HG03025 (cell line): ENCODE measurements at regions not wholly inside any gene's neighbourhood (a gene's known extent, or its start where the extent isn't known, plus 50 kb on each side); places are given as distances from the start of the nearest gene placed in this dataset.
A peak's percentile ranks its signal among the peaks of the same experiment; 100 is the strongest.
"Not testable (repeated sequence)": the region's sequence is repeated elsewhere in the genome, so short reads cannot be mapped to it uniquely, and the experiment has no call there.

Experiments used
- ATAC-seq: cut with Tn5 transposase; IDR thresholded peaks from one replicate; pipeline ENCODE4 v1.9.1; 2021; ENCODE audit warnings: mild to moderate bottlenecking, moderate library complexity; ENCODE audit not compliant: unreplicated experiment, low FRiP score

DNA sequence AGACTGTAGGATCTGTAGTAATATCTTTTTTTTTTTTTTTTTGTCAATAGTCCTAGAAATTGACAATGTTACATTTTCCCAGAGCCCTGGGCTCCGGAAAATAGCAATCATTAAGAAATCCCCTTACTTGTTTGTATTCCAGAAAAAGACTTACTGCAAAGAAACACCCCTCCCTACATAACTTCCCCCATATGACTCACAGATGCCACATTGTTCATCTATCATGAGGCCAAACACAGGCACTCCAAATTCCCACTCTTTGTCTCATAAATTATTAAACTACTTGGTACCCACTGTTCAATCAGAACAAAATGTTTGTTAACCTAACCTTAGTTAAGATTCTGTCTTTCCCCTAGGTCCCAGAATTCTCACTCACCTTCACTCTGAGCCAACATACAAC, 53.5 kb downstream of the TEX51 start:
- ATAC-seq: no peak

DNA sequence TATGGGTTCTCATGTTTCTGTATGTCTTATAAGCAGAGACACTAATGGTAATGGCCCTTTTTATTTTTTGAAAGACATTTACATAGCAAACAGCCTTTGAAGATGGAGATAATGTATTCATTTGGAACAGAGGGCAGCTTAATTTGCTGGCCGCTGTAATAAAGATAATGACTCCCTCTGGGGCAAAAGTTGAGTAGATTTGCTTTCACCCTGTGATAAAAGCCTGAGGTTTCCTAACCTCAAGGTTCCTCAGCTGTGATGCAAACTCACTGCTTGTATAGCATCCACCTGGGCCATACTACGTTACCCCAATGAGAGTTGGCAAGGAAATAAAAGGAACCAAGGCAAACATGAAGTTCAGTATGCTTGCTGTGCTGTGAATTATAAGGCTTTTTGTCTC, 54.8 kb downstream of the TEX51 start:
- no peak for ATAC-seq

DNA sequence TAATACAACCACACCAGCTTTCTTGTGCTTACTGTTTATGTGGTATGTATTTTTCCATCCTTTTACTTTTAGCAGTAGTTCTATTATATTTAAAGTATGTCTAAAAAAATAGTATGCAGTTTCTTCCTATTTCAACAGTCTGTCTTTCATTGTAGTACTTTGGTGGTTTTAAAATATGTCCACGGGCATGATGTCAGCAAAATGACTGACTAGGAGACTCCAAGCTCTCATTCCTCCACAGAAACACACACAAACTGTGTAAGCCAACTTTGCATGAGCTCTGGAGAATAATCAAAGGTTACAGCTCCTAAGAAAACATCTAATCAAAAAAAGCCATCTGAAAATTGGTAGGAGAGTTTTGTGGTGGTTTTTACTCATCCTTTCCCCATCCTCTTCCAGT, 56.1 kb downstream of the TEX51 start:
- ATAC-seq: no peak

DNA sequence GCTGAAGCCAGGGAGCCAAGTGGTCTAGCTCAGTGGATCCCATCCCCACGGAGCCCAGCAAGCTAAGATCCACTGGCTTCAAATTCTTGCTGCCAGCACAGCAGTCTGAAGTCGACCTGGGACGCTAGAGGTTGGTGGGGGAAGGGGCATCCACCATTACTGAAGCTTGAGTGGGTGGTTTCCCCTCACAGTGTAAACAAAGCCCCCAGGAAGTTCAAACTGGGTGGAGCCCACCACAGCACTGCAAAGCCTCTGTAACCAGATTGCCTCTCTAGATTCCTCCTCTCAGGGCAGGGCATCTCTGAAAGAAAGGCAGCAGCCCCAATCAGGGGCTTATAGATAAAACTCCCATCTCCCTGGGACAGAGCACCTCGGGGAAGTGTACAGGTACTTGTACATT, 58.1 kb downstream of the TEX51 start:
- not testable (repeated sequence) for ATAC-seq

DNA sequence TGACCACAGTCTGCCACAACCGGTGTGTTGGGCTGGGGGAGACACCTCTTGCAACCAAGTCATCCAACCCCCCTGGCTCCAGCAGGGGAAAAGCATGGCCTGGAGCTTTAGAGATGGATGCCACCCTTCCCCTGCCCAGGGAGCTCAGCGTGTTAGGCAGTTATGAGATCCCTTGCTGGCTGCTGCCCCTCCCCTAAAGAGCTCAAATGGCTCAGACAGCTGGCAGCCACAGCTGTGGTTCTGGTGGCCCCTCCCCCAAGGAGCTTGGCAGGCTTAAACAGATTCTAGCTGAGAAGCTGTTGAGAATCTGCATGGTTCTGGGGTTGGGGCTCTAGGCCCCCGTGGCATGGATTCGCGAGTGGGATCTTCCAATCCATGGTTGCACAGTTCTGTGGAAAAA, 64.7 kb downstream of the TEX51 start:
- ATAC-seq: no peak

DNA sequence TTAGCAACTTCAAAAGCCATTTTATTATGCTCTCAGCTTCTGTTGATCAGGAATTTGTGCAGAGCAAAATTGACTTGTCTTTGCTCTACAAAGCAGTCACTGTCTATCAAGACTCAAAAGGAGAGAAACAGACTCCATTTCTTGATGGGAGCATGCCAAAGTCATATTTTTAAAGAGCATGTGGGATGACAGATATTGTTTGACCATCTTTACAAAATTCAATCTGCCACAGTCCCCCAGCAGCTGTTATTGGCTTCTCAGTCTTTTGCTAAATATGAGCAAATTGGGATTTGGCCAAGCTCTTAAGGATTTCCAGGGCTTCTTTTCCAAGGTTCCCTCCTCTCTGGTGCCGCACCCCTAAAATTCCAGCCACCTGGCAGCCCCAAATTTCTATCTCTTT, 67.9 kb downstream of the TEX51 start:
- ATAC-seq: no peak

- ATAC-seq: no peak
Measured at GRCh38 chr2:126970583-126970982, 71.9 kb downstream of the TEX51 start.

- no peak for ATAC-seq
Measured at GRCh38 chr2:126971162-126971480, 72.4 kb downstream of the TEX51 start.

GRCh38 chr2:126971481-126972278, 73.0 kb downstream of the TEX51 start:
- ATAC-seq: peak; percentile 80

- peak; percentile 8 for ATAC-seq
Measured at GRCh38 chr2:126972279-126972626, 73.6 kb downstream of the TEX51 start.

GRCh38 chr2:126973745-126974144, 75.1 kb downstream of the TEX51 start:
- no peak for ATAC-seq

DNA sequence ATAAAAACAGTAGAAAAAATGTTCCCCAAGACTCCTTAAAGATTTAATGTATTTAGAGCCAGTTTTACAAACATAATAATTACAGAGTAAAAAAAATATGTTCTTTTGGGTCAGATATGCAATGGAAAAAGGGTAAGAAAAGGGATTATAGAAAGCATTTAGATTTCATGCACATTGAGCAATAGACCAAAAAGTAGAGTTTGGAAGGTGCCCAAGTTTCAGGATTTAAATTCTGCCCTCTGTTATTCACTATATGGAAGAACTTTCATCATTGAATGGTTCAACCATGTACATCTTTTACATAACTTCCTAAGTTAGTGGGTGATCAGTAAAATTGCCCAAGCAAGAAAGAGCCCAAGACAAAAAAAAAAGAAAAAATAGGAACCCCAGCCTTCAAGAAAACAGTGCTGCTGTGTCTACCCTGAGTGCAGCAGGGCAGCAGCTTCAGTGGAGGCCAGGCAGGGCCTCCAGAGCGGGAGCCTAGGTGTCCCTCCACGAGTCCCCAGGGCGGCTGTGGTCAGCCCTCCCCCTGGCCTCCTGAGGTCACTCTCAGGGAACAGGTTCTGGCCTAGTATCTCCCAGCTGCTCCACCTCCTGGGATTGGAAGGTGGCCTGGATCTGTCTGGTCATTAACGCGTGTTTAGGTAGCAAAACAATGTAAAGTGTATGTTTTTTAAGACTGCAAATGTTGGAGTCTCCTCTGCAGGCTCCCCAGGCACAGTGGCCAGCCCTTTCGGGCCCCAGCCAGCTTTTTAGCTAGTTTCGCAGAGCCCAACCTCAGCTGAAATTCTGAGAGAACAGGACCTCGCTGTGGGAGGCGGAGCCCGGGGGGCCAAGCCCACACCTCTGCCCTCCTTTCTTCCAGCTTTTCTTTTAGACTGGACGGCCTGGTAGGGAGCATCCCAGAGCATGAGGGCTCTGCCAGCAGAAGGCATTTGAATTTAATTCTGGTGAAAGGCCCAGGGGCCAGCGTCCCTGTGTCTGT, 77.3 kb downstream of the TEX51 start:
- ATAC-seq: no peak

DNA sequence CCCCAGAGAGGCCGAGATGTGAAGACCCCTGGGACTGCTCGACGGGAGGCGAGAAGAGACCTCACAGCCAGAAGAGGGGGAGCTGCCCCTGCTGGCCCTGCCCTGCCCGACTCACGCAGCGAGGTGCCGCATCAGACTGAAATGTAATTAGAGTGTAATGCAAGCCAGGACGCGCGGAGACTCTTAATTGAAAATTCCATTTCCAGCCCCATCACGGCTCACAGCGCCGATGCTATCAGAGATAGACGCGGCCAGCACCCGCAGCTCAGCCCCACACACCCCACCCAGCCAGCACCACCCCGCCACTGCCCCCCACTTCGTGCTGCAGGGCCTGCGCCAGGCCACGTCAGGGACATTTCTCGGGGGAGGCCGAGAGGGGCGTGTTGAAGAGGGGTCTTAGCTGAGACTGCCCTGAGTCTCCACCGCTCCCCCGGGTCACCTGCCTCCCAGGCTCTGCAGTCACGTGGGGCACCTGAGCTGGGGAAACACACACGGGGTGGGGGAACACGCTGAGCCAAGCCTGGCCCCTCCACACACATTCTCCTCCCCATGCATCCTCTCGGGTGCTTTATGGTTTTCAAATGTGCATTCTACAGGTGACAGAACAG, 78.1 kb downstream of the TEX51 start:
- no peak for ATAC-seq

GRCh38 chr2:126978333-126978732, 79.6 kb downstream of the TEX51 start:
- ATAC-seq: peak; percentile 53

DNA sequence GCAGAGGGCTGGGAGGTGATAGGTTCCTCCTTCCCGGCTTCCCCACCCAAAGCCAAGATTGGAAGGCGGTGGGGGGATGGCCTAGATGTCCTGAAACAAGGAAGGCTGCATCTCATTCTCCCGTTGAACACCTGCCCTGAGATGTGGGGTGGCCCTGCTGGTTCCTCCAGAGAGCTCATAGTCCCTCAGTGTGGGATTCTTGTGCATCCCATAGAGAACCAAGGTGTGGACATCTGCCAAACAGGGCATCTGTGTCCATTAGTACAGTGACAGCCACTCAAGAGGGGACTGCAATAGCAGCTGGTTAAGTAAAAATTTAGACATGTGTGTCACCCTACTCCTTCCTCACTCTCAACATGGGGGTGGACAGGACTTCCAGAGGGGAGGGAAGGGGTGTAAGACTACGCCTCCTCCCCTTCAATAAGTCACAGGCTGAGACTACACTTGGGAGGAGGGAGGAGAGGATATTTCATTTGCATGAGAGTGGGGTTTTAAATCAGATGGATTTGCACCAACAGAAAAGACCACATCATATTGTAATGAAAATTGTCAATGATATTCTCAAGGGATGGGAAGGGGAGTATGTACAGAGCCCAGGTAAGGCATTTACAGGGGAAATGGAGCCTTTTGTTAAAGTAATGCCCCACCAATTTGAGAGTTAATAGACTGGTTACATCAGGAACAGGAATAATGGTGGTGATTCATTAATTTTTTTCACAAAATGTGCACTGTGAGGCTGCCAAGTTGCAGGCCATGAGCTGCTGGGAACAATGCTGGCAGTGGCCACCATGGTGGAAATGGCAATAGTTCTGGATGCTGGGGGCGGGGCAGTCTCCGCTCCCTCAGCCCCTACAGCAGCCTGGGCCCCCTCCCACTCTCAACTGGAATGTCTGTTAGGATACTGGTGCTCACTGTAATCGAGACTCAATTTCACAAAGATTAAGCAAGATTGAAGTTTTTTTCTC, 80.6 kb downstream of the TEX51 start:
- ATAC-seq: no peak

DNA sequence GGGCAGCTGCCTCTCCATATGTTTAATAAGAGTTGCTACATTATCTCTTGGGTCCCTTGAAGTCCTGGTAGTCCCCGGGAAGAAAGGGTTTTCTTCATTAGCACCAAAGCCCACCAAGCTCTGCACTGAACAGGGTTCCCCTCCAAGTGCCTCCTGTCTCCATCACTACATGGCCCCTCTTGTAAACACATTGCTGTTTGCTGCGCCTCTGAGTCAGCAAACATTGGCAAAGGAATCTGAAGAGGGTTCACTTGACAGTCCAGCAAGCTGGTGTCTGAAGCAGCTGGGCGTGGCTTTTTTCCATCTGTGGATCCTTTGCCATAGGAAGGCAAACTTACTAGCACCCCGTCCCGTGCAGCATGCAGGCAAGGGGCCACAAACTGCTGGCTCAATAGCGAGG, 82.8 kb downstream of the TEX51 start:
- ATAC-seq: no peak

GRCh38 chr2:126982935-126983334, 84.2 kb downstream of the TEX51 start:
- ATAC-seq: no peak

DNA sequence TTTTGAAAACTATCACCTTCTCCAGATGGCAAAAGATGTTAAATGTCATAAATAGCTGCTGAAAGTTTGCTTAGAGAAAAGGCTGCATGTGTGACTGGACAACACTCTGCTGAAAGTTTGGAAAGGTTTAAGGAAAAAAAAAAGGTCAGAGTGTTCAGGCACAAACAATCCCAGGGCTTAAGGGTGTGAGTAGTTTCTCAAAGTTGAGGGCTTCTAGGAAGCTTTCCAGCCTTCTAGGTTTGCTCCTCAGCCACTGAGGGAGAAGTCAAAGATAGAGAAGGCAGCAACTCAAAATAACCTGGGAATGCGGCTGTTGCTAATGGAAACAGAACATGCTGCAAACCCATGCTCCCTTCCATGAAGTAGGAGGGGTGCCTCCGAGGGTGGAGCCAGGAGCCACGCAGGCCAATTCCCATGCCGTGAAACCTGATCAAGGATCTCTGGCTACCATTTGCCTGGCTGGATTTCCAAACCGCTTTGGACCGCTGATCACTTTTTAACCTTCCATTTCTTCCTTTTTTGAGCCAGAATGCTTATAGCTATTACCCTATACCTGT, 88.0 kb downstream of the TEX51 start:
- ATAC-seq: no peak

DNA sequence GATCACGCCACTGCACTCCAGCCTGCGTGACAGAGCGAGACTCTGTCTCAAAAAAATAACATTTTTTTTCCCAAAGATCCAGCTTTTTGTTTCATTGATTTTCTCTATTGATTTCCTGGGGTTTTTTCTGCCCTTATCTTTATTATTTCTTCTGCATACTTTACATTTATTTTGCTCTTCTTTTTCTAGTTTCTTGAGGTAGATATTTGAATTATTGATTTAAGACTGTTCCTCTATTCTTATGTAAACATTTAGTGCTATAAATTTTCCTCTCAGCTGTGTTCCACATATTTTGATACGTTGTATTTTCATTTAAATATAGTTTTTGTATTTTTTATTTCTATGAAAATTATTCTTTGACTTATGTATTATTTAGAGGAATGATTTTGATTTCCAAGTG, 89.8 kb downstream of the TEX51 start:
- no peak for ATAC-seq

DNA sequence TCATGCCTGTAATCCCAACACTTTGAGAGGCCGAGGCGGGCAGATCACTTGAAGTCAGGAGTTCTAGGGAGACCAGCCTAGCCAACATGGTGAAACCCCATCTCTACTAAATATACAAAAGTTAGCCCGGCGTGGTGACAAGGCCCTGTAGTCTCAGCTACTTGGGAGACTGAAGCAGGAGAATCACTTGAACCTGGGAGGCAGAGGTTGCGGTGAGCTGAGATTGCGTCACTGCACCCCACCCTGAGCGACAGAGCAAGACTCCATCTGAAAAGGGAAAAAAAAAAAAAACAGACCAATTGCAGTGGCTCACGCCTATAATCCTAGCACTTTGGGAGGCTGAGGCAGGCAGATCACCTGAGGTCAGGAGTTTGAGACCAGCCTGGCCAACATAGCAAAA, 90.4 kb downstream of the TEX51 start:
- ATAC-seq: not testable (repeated sequence)
